BJ (cell line): ENCODE measurements at regions not wholly inside any gene's neighbourhood (a gene's known extent, or its start where the extent isn't known, plus 50 kb on each side); places are given as distances from the start of the nearest gene placed in this dataset.

Source experiments
- CTCF ChIA-PET: fragments of 350-600 bp; formaldehyde crosslinking; extraction: SDS; loops from one replicate; lab custom pipeline; 2021; ENCODE audit warnings: antibody characterized with exemption, inconsistent platforms; lab: Yijun Ruan, JAX
- POLR2A ChIA-PET: fragments of 300-600 bp; sonication (Branson Sonifier 250); formaldehyde crosslinking; extraction: SDS; loops from one replicate; lab custom pipeline; 2021; ENCODE audit warnings: antibody characterized with exemption; lab: Charles Lee
- DNase-seq: peaks from one replicate; pipeline ENCODE4 v3.0.0-alpha.2; 2011; ENCODE audit warnings: low read depth
- H3K27me3 ChIP-seq: 2 replicates; pipeline ENCODE4 v1.6.0; 2011; ENCODE audit warnings: low read length; ENCODE audit not compliant: control insufficient read depth, insufficient read depth
- H3K36me3 ChIP-seq: 2 replicates; pipeline ENCODE4 v1.5.1; 2011; ENCODE audit warnings: low read length; ENCODE audit not compliant: control insufficient read depth, insufficient read depth
- H3K4me3 ChIP-seq: 2 replicates; pipeline ENCODE4 v1.5.1; 2011; ENCODE audit warnings: low read depth, mild to moderate bottlenecking, control low read depth, low read length
- TF ChIP-seq, protein P1 (sequence below): IDR thresholded peaks from 2 replicates; pipeline ENCODE4 v1.5.1; 2011; ENCODE audit warnings: low read depth, mild to moderate bottlenecking, control low read depth, inconsistent platforms, low read length, moderate library complexity; ENCODE audit not compliant: insufficient read depth

DNA sequence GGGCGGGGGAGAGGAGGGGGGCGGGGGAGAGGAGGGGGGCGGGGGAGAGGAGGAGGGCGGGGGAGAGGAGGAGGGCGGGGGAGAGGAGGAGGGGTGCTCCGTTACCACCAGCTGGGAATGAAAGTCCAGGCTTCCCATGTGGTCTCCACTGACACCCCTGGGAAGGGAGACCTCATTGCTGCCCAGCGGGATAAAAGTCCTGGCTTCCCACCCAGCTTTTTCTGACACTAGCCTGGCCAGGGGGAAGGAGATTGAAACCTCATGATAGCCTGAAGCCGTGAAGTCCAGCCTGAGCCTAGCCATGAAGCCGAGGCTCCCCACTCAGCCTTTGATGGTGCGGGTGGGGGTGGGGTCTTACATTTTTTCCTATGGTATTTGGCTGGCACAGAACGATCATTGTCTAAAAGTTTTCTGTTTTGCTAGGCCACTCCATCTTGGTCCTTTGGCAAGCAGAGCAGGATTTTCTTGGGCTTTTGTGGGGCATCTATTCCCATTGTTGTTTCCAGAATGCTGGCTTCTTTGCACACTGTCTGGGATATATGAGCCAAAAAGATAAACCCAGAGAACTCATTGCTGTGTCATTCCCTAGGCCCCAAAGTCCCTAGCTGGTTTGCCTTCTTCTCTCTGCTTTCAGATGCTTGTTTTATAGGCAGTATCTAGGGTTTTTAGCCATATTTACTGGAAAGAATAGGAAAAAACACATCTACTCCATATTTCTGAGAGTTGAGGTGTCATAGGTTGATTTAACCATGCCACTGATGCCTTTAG, 65.3 kb upstream of the SMOX start:
- Histone ChIP-seq H3K27me3 (no peaks in the 10 kb centered on the region), H3K4me3 (no peak overlapping the region), H3K36me3 (no peaks in the 10 kb centered on the region)
- ChIA-PET CTCF (interaction anchor here (0.6 to 6.5 kb wide), 9 partner anchors 9 to 296 kb away, joined by 3 to 56 read pairs (median 4); partner anchors contain the start of gene CENPB), POLR2A (interaction anchor here (0.6 kb wide), 1 partner anchor 156 kb away, joined by 4 read pairs; no protein-coding TSS in a partner anchor)
- DNase-seq, result no peak
- TF ChIP-seq, protein P1, sequence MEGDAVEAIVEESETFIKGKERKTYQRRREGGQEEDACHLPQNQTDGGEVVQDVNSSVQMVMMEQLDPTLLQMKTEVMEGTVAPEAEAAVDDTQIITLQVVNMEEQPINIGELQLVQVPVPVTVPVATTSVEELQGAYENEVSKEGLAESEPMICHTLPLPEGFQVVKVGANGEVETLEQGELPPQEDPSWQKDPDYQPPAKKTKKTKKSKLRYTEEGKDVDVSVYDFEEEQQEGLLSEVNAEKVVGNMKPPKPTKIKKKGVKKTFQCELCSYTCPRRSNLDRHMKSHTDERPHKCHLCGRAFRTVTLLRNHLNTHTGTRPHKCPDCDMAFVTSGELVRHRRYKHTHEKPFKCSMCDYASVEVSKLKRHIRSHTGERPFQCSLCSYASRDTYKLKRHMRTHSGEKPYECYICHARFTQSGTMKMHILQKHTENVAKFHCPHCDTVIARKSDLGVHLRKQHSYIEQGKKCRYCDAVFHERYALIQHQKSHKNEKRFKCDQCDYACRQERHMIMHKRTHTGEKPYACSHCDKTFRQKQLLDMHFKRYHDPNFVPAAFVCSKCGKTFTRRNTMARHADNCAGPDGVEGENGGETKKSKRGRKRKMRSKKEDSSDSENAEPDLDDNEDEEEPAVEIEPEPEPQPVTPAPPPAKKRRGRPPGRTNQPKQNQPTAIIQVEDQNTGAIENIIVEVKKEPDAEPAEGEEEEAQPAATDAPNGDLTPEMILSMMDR, result no peak

GRCh38 chr20:4082406-4083097, 66.1 kb upstream of the SMOX start:
- DNase-seq, result no peak
- no peaks in the 10 kb centered on the region for H3K36me3 ChIP-seq
- TF ChIP-seq, protein P1, result no peak
- CTCF ChIA-PET, result interaction anchor here (0.5 to 6.5 kb wide), 5 partner anchors 11 to 226 kb away, joined by 3 to 56 read pairs (median 3); no protein-coding TSS in a partner anchor
- POLR2A ChIA-PET, result interaction anchor here (0.6 kb wide), 1 partner anchor 156 kb away, joined by 4 read pairs; no protein-coding TSS in a partner anchor
- no peak overlapping the region for H3K4me3 ChIP-seq
- no peaks in the 10 kb centered on the region for H3K27me3 ChIP-seq

DNA sequence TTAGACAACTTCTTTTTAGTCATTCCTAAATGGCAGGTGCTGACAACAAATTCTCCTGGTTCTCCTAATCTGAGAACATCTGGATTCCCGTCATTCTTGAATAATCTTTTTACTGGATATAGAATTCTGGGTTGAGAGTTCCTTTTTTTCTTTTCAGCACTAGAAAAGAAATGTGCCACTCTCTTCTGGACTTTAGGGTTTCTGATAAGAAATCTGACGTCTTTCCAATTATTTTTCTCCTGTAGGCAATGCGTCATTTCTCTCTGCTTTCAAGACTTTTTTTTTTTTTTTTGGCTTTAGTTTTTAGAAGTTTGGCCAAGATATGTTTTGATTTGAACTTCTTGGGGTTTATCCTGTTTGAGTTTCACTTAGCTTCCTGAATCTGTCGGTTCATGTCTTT, 66.1 kb upstream of the RNF24 start:
- no peaks in the 10 kb centered on the region for H3K27me3 ChIP-seq
- ChIA-PET POLR2A (no interaction called here), CTCF (interaction anchor here (5.1 to 6.5 kb wide), 2 partner anchors 10 to 70 kb away, joined by 50 to 56 read pairs; no protein-coding TSS in a partner anchor)
- TF ChIP-seq, protein P1, result no peak
- no peaks in the 10 kb centered on the region for H3K36me3 ChIP-seq
- DNase-seq, result no peak
- no peak overlapping the region for H3K4me3 ChIP-seq

- ChIA-PET POLR2A (no interaction called here), CTCF (interaction anchor here (1.0 to 2.4 kb wide), 4 partner anchors 8 to 259 kb away, joined by 3 to 10 read pairs (median 4); no protein-coding TSS in a partner anchor)
- DNase-seq, result peak; percentile 78
These were observed 61.3 kb upstream of the RNF24 start for GRCh38 chr20:4076671-4077070.

More at GRCh38 chr20:4076671-4077070, 61.3 kb upstream of the RNF24 start:
- Histone ChIP-seq H3K4me3 (no peak overlapping the region), H3K36me3 (no peaks in the 10 kb centered on the region), H3K27me3 (no peaks in the 10 kb centered on the region)
- TF ChIP-seq, protein P1, result no peak
